ENCODE measurements at regions not wholly inside any gene's neighbourhood (a gene's known extent, or its start where the extent isn't known, plus 50 kb on each side); places are given as distances from the start of the nearest gene placed in this dataset.

DNA sequence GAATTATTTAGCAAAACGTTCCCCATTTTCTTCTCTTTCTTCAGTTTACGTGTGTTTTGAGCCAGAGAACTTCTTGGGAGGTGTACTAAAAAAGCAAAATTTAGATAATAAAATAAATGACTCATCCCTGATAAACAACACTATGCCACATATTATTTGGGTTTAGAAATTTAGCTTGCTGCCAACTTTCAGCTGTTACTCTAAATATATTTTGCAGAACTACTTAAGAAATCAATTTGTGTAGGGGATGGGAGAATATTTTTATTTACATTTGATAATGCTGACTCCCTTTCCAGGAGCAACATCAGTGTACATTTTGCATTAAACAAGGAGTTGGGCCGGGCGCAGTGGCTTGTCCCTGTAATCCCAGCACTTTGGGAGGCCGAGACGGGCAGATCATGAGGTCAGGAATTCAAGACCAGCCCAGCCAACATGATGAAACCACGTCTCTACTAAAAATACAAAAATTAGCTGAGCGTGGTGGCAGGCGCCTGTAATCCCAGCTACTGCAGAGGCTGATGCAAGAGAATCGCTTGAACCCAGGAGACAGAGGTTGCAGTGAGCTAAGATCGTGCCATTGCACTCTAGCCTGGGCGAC lies 151.4 kb upstream of the ZRANB2 start:
- Histone ChIP-seq H4K20me1 (replicated peaks; ENCODE audit: control insufficient read depth, insufficient read depth, low read length) (no peaks in the 10 kb centered on the region), H3K4me3 (no peak overlapping the region), H3K27me3 (ENCODE audit: control insufficient read depth in 2 of 2, insufficient read depth in 2 of 2, low read length in 2 of 2) (no peaks in the 10 kb centered on the region), H2AFZ (ENCODE audit: low read depth, low read length) (no peak overlapping the region), H3K27ac (ENCODE audit: extremely low read depth, low read depth, low read length) (no peak overlapping the region), H3K4me2 (ENCODE audit: insufficient read depth, low read length) (no peak overlapping the region), H3K9me1 (ENCODE audit: control insufficient read depth, insufficient read depth, low read length) (no peaks in the 10 kb centered on the region), H3K9ac (ENCODE audit: insufficient read depth in 1 of 2, low read depth in 2 of 2, low read length in 2 of 2) (no peak overlapping the region), H3K36me3 (ENCODE audit: control insufficient read depth, insufficient read depth, low read length) (no peaks in the 10 kb centered on the region), H3K9me3 (replicated peaks; ENCODE audit: control insufficient read depth, insufficient read depth, low read depth, low read length) (0 out of 2 replicates have a peak, but pooled peaks cover 2% of the 10 kb centered on the region), H3K4me1 (replicated peaks in 1 of 2; ENCODE audit: control insufficient read depth in 2 of 2, insufficient read depth in 2 of 2, low read length in 2 of 2) (no peaks in the 10 kb centered on the region), H3K79me2 (ENCODE audit: control insufficient read depth, insufficient read depth, low read length) (no peaks in the 10 kb centered on the region)
- no TSS peak for BruUV-seq (replicated peaks)
- CTCF ChIA-PET (ENCODE audit: low intra/inter-chr PET ratio): no interaction called here
- in situ Hi-C loops (cut with MboI) (no loop called here), intact Hi-C loops (cut with micrococcal nuclease) (no loop called here)
- TF ChIP-seq, protein P1, sequence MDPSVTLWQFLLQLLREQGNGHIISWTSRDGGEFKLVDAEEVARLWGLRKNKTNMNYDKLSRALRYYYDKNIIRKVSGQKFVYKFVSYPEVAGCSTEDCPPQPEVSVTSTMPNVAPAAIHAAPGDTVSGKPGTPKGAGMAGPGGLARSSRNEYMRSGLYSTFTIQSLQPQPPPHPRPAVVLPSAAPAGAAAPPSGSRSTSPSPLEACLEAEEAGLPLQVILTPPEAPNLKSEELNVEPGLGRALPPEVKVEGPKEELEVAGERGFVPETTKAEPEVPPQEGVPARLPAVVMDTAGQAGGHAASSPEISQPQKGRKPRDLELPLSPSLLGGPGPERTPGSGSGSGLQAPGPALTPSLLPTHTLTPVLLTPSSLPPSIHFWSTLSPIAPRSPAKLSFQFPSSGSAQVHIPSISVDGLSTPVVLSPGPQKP (CRISPR knock-in tag; IDR thresholded peaks at IDR 0.05): no peak
- ATAC-seq: no peak
- POLR2A ChIA-PET: no interaction called here
- DNase-seq (ENCODE audit: extremely low read depth in 1 of 4, low spot score in 3 of 4): no peak
- no peak for FAIRE-seq
- under 1% methylated on average over 12 of the region's 12 CpGs for WGBS (ENCODE audit: insufficient coverage, low coverage, missing lambda C conversion rate)

DNA sequence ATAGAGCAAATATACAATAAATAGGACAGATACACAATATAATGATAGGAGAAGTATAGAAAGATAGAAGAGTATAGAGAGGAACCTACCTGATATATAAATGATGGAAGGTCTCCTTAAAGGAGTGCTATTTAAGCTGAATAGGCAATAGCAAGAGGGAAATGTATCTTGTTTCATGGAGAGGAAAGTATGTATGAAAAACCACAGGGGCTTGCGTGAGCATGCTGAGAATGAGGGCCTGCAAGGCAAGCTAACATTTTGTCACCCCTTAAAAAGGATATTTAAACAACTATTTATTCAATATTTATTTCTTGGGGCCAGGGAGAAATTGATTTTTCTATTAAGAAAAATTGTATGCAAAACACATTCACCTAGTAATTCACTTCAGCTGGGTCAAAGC lies 150.9 kb upstream of the ZRANB2 start:
- H2AFZ ChIP-seq (ENCODE audit: low read depth, low read length): no peak overlapping the region
- no peak for ATAC-seq
- no peaks in the 10 kb centered on the region for H3K9me1 ChIP-seq (ENCODE audit: control insufficient read depth, insufficient read depth, low read length)
- no TSS peak for BruUV-seq (replicated peaks)
- intact Hi-C loops (cut with micrococcal nuclease) (no loop called here), in situ Hi-C loops (cut with MboI) (no loop called here)
- FAIRE-seq: no peak
- H4K20me1 ChIP-seq (replicated peaks; ENCODE audit: control insufficient read depth, insufficient read depth, low read length): no peaks in the 10 kb centered on the region
- H3K4me2 ChIP-seq (ENCODE audit: insufficient read depth, low read length): no peak overlapping the region
- no peaks in the 10 kb centered on the region for H3K27me3 ChIP-seq (ENCODE audit: control insufficient read depth in 2 of 2, insufficient read depth in 2 of 2, low read length in 2 of 2)
- H3K9ac ChIP-seq (ENCODE audit: insufficient read depth in 1 of 2, low read depth in 2 of 2, low read length in 2 of 2): no peak overlapping the region
- H3K79me2 ChIP-seq (ENCODE audit: control insufficient read depth, insufficient read depth, low read length): no peaks in the 10 kb centered on the region
- H3K36me3 ChIP-seq (ENCODE audit: control insufficient read depth, insufficient read depth, low read length): no peaks in the 10 kb centered on the region
- 0 out of 2 replicates have a peak, but pooled peaks cover 2% of the 10 kb centered on the region for H3K9me3 ChIP-seq (replicated peaks; ENCODE audit: control insufficient read depth, insufficient read depth, low read depth, low read length)
- CTCF ChIA-PET (ENCODE audit: low intra/inter-chr PET ratio): no interaction called here
- no peak for DNase-seq (ENCODE audit: extremely low read depth in 1 of 4, low spot score in 3 of 4)
- H3K4me3 ChIP-seq: no peak overlapping the region
- no peak overlapping the region for H3K27ac ChIP-seq (ENCODE audit: extremely low read depth, low read depth, low read length)
- POLR2A ChIA-PET: no interaction called here
- WGBS (ENCODE audit: insufficient coverage, low coverage, missing lambda C conversion rate): 0% methylated on average over 1 of the region's 1 CpG
- no peaks in the 10 kb centered on the region for H3K4me1 ChIP-seq (replicated peaks in 1 of 2; ENCODE audit: control insufficient read depth in 2 of 2, insufficient read depth in 2 of 2, low read length in 2 of 2)
- no peak for TF ChIP-seq PHF21A (IDR thresholded peaks at IDR 0.05; ENCODE audit: borderline replicate concordance, low read depth)
- TF ChIP-seq, protein P2, sequence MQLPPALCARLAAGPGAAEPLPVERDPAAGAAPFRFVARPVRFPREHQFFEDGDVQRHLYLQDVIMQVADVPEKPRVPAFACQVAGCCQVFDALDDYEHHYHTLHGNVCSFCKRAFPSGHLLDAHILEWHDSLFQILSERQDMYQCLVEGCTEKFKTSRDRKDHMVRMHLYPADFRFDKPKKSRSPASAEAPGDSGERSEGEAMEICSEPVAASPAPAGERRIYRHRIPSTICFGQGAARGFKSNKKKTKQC (CRISPR knock-in tag; IDR thresholded peaks at IDR 0.05): no peak
- no peak for TF ChIP-seq SREBF2 (CRISPR knock-in tag; IDR thresholded peaks at IDR 0.05)
- no peak for TF ChIP-seq ZNF324 (CRISPR knock-in tag; IDR thresholded peaks at IDR 0.05)
- no peak for TF ChIP-seq BRF1 (IDR thresholded peaks at IDR 0.05; ENCODE audit: borderline replicate concordance, extremely low read depth, insufficient read length)
- TF ChIP-seq POLR2AphosphoS5 (IDR thresholded peaks at IDR 0.05; ENCODE audit: control insufficient read depth, insufficient read depth, low read depth, low read length): no peak
- TF ChIP-seq MAFF (IDR thresholded peaks at IDR 0.05; ENCODE audit: low read length): no peak
- TF ChIP-seq DIDO1 (tag; IDR thresholded peaks at IDR 0.05; ENCODE audit: low read depth): no peak
- no peak for TF ChIP-seq TAL1 (IDR thresholded peaks at IDR 0.05)
- TF ChIP-seq ZZZ3 (IDR thresholded peaks at IDR 0.05): no peak
- TF ChIP-seq TRIM28 (IDR thresholded peaks at IDR 0.05): no peak
- TF ChIP-seq, protein P3, sequence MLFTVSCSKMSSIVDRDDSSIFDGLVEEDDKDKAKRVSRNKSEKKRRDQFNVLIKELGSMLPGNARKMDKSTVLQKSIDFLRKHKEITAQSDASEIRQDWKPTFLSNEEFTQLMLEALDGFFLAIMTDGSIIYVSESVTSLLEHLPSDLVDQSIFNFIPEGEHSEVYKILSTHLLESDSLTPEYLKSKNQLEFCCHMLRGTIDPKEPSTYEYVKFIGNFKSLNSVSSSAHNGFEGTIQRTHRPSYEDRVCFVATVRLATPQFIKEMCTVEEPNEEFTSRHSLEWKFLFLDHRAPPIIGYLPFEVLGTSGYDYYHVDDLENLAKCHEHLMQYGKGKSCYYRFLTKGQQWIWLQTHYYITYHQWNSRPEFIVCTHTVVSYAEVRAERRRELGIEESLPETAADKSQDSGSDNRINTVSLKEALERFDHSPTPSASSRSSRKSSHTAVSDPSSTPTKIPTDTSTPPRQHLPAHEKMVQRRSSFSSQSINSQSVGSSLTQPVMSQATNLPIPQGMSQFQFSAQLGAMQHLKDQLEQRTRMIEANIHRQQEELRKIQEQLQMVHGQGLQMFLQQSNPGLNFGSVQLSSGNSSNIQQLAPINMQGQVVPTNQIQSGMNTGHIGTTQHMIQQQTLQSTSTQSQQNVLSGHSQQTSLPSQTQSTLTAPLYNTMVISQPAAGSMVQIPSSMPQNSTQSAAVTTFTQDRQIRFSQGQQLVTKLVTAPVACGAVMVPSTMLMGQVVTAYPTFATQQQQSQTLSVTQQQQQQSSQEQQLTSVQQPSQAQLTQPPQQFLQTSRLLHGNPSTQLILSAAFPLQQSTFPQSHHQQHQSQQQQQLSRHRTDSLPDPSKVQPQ (CRISPR knock-in tag; IDR thresholded peaks at IDR 0.05; ENCODE audit: borderline replicate concordance): no peak
- TF ChIP-seq NFATC3 (IDR thresholded peaks at IDR 0.05): no peak
